ENCODE measurements at regions not wholly inside any gene's neighbourhood (a gene's known extent, or its start where the extent isn't known, plus 50 kb on each side); places are given as distances from the start of the nearest gene placed in this dataset.

DNA sequence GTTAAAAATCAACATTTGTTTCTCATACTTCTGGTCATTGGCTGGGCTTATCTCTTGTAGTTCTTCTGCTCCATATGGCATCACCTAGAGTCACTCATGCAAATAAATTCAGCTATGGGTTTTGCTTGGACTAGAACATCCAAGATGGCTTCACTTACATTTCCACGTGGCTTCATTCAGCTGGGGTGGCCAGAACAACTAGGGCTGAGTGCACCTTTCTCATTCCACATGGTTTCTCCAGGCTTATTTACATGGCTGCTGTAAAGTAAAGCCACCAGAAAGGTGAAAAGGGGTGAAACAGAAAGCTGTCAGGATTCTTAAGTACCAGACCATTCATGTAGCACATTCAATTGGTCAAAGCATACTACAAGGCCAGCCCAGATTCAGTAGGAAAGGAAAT is 151.1 kb upstream of the BMP2 start:
- DNase-seq, result no peak

DNA sequence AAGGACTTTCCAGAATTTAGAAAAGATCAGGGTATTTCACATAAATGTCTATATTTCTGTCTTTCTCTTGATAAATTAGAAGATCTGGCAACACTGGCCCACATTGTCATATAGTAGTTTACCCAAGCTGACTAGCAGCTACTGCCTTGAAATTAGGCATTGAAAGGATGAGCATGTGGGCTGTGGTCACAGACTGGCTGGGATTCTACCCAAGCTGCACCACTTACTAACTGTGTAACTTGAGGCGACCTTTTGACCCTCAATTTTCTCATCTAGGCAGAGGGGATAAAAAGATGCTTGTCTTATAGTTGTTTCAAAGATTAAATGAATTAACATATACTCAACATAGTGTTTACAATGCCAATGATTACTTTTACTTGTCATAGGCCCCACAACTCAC is 152.7 kb upstream of the BMP2 start:
- DNase-seq, result no peak

DNA sequence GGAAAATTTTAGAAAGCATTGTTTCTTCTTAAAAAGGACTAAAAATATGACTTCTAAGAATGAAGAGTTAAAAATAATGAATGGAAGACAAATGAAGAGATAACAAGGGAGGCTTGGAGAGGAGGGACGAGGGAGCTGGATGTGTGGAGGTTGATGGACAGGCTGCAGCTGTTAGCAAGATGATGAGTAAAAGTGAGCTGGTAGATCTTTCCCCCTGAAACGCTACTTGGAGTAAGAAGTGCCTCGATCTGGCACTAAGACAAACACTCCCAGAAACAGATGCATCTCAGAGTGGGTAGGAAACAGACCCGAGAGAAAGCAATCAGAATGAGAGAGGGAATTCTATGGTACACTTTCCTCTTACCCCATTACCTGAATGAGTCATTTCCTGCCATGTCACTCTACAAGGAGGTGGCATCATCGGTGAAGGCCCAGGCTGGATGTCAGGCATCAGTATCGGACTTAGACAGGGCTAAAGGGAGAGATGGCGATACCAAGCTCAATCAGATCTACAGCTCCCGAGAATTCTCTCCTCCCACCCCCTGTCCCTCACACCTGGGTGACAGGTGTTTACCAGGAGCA is 154.1 kb upstream of the BMP2 start:
- no peak for DNase-seq

DNA sequence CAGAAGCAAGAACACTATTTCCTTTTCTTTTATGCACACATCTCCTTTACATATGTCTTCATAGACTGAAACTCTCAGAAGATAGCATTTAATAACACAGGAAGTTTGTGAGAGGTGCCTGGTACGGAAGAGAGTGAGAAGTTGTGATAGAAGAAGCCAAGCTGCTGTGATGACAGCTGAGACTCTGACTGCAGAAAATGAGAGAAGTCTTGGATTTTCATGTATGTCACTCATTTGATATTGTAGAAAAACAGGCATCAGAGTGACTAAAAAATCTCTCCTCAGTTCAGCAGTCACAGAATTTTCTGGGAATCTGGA is 154.9 kb upstream of the BMP2 start:
- DNase-seq, result no peak

DNA sequence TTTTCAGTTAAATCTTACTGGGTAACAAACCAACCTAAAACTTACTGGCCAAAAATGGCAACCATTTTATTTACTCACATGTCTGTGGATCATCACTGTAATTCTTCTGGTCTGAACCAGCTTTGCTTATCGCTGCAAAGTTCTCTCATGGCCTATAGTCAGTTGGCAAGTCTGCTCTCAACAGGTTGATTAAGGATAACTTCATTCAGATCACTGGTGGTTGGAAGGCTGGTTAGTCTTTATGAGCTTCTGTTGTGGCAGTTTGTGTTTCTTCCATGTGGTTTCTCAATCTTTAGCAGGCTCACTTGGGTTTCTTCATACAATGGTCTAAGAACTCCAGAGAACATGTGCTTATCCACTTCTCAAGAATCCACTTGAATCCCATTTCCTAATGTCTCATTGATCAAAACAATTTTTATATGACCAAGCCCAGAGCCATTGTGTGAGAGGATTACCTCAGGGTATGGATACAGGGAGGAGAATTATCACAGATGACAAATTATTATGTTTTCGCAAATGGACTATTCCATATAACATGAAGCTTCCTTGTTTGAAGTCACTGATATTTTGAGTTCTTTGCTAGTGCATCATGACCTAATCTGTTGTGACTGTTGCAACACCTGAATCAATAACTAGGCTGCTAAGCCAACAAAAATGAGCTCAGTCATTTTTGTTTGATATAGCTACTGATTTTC is 155.4 kb upstream of the BMP2 start:
- DNase-seq, result no peak

DNA sequence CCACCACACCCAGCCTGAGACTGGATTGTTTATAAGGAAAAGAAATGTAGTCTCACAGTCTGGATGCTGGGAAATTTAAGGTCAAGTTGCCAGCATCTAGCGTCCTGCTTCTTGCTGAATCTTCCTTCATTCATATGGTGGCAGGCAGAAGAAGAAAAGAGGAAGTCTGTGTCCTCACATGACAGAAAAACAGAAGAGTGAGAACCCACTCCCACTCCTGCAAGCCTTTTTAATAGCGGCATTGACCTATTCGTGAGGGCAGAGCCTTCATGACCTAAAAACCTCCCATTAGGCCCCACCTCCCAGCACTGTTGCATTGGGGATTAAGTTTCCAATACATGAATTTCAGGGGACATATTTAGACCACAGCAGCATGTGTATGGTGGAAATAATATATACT is 160.8 kb upstream of the BMP2 start:
- DNase-seq, result no peak

DNA sequence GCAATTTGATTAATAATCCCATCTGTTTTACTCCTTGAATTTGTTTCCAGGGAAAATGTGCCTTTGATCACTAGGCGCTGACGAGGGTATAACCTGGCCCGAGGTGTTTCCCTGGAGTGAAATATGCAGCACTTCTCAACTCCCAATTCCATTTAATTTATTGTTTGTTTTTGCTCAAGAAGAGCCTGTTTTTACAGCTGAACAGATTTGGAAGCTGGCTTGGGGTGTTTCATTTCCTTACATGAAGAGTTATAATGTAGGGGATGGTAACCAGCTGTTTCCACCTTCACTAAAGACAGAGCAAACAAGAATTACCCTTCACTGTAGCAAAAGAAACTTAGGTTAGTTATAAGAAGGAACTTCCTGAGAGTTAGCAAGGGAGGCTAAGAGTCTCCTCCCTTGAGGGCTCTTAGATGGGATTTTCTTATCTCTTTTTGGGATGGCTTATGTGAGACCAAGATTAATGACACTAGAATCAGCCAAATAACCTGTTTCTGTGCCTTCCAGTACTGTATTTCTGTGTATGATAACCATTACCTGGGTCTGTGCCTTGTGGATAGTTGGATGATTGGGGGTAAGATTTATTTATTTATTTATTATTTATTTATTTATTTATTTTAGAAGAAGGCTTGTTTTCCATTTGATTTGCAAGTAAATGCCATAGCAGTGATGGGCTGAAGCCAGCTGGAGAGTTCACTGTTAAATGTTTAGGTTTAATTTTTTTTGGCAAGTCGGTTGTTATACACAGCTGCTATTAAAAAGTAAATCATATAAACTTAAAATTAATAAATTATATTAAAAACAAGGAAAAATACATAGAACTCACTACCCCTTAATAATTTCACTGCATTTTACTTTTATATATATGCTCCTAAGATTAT is 162.2 kb upstream of the BMP2 start:
- no peak for DNase-seq

DNA sequence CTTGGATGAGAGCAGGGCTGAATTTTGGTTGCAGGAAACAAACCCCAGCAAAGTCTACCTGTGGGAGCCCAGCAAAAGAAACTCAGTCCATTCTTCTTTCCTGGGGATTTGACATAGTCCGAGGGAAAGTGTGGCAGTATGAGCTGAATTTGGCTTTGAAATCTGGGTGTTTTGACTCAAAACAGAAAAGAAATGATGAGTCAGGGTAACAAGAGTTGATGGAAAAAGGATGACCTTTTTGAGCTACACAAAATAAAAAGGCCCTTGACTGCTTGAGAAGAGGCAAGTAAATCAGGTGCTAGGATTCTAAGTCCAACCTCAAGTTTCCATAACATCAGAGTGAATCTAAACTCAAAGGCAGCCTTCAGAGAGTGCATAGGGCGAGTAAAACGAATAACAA is 163.3 kb upstream of the BMP2 start:
- DNase-seq, result no peak

DNA sequence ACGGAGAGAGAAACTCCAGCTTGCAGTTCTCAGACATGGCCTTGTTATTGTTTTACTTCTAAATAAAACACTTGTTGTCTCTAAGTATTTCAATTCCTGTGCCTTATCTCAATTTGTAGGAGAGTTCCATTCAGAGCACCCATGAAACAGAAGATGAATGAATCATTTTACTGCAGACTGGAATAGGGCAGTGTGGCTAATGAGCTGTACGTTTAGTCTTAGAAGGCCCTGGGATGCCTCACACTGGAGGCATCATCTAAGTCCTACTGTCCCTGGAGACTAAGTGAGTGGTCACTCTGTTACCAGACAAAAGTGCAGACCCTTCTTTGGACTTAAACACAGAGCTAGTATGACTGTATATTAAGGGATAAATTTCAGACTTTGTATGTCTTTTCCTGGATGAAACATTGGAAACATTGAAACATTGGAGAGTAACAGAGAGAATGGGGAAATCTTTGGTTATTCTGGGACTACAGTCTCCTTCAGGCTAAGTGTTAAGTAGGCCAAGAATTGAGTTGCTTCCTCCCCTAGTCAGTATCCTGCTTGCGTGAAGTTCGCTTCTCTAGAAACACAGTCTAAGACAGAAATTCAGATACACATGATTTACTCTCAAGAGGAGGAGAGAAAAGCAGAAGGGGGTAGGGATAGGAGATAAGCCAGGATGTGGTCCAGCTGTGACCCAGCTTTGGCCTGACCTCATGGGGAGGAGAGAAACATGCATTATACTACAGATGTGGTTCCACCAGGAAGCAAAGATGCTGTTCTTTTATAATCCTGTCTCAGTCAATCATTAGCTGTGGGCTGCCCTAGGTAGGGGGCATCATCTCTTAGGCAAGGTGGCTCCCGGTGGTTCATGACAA is 167.4 kb upstream of the BMP2 start:
- DNase-seq, result no peak

DNA sequence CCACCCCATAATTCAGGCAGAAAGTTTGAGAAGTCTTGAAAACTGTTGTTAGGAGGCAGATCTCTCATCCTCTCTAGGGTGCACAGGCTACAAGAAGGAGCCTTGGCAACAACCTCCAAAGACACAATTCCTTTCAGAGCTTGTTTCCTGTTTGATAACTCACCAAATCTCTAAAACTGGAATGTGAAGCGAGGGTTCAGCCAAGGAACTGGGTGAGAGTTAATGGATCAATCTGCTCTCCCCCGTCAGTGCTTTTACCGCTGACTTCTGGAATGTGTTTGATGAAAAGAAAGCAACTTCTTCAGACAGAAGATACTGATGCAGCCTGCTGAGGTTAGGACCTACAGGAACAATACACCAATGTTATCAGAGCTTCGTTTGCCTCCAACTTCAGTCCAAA is 171.8 kb upstream of the BMP2 start:
- no peak for DNase-seq

DNA sequence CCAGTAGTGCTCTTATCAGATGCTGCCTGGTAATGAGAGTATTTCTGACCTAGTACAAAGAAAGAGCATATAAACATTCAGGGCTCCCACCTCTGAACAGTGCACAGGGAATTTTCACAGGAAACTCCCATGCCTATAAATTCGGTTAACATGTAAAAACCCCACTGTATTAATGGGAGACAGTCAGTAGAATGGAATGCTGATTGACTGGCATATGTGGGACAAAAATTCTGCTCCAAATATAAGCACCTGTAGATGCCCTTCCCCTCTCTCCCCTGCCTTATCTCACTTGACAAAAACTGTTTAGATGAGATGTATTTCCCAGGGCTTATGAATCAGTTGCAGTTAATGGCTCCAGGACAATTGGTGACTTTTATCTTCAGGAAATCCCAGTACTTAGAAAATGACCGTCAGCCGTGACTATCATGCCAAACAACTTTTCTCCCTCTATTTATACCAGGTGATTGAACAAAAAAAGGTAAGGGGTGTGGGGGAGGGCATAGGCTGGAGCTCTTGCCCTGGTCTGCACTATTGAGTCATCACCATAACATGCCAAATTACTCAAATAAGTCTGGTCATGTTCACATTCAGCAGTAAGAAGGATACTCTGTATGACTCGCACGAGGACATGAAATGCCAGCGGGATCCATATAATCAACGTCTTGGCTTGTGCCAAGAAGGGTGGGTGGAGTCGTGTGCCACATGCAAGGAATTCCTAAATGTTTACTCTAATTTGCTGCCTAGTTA is 176.4 kb upstream of the BMP2 start:
- peak in 1 of 51 donors; percentile 11 for DNase-seq

DNA sequence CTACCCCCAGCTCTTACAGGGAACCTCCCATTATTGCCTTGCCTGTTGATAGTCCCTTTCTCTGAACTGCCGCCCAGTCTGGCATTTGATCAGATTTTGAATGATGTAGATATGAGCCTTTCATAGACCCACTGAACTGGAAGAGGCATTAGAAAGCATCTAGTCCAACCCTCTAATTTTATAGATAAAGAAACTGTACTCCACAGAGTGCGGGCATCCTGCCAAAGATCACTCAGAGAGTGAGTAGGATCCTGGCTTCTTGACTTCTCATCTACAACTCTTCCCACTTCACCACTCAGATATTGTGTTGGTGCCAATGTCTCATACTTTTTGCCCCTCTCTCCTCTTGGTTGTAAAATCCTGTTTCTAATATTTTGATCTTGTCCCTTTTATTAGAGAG is 179.2 kb upstream of the BMP2 start:
- DNase-seq, result no peak

DNA sequence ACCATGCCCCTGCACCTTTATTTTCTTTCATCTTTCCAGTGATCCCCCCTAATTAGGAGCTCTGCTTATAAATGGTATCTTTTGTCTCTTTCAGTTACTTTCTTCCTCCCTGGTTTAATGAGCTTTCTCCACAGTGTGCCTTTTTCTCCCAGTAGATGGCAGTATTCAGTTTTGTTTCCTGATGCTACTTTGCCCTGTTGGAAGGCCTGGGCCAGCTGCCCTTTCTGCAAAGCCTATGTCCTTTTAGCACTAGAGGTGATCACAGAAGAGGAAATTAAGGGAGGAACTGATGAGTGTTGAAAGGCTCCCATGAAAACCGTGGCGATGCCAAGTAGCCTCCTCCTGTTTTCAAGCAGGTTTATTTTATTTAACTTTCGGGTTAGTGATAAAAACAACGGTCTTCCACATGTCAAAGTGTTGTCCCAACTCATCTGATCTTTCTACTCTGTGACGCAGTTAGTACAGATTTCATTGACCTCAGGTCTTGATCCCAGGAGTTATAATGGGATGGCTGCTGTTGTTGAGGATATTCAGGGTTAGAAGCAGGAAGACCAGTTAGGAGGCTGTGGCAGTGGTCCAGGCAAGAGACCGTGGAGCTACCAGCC is 184.2 kb upstream of the BMP2 start:
- DNase-seq, result peak in 18 of 51 donors; percentile 0 to 32 (median 6)

DNA sequence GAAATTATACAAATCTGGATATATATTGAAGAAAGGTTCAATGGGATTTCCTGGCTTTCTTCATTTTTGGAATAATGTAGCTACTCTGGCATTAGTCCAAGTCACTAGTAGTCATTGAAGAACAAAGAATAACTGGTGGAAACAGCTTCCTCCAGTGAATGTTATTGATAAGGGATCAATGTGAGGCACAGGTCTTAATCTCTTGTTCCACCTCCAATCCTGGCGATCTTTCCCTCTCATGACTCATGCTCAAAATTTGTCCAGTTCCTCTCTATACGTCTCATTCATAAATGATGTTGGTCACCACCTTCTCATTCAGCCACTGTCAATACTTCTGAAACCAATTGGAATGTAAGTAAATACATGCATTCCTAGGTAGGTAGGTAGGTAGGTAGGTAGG is 185.0 kb upstream of the BMP2 start:
- DNase-seq, result no peak

DNA sequence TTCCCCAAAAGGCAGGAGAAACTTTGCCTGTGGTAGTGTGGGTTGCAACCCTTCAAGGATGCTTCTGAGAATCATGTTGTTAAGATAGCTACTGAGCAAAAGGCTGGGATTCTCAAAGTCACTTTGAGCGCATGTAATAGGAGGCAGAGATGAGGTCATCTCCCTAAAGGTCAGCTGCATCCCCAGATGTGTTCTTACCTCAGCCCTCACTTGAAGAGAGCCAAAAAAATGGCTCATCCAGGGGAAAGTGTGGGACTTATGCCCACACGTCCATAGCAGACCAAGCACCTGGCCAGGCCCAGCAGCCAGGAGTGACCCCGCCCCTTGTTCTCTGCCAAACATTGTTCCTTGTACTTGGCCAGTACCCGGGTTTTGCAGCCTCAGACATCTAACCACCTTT is 187.0 kb upstream of the BMP2 start:
- no peak for DNase-seq

DNA sequence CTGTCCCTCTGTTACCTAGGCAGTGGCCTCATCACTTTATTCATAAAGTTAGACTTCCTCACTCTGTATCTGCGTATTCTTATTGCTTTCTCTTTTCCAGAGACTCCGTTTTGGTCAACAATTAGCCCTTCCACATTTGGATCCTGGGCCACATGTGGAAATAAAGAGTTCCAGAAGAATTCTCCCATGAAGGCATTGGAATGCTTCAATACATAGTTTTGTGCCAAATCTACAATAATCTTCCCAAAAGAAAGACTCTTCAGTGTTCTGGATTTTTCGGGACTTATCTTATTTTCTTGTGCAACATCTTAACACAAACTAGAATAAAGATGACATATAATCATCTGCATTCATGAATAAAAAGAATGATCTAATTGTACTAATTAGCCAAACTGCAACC is 187.7 kb upstream of the BMP2 start:
- DNase-seq, result no peak

DNA sequence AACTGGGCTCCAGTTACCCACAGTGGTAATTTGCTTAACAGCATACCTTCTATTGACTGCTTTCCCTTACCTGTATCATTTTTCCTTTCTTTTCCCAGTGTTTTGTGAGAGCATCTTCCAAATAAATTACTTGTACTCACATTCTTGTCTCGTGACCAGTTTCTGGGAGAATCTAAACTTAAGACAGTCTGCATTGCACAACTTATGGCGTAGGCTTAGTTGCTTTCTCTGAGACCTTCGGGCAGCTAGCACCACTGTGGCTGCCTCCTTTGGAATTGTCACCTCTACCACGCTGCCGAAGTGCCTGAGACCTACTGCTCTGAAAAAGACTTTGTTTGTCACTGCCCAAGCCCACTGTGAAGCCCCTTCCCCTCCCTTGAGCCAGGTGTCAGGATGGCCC is 188.1 kb upstream of the BMP2 start:
- no peak for DNase-seq

DNA sequence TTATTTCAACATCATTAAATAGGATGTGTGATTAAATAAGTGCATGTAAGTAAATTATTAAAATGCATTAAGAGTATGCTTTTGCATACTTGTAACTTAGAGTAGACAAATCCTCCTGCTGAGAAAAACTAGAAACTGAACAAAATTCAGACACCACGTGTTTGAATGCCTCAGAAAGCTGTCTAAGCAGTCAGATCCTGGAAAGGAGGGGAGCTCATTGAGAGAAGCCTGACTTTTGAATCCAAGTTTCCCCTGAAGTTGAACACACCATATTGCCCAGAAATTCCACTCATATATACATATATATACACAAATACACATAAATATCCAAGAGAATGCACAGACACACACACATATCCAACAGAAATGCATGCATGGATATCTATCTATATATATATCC is 190.0 kb upstream of the BMP2 start:
- DNase-seq, result no peak

DNA sequence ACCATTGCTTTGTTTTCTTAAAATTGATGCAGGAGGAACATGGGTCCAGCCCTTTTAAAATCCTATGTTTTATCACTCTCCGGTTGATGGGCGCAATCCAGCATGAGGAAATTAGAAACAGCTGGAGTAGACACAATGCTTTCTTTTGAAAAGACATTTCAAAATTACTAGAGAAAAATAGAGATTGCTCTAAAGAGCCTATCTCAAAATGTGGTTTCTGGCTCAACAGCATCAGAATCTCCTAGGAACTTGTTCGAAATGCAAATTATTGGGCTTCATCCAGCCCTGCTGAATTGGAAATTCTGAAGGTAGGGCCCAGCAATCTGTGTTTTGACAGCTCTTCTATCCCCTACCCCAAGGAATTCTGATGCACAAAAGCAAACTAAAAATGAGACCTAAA is 190.8 kb upstream of the BMP2 start:
- no peak for DNase-seq

DNA sequence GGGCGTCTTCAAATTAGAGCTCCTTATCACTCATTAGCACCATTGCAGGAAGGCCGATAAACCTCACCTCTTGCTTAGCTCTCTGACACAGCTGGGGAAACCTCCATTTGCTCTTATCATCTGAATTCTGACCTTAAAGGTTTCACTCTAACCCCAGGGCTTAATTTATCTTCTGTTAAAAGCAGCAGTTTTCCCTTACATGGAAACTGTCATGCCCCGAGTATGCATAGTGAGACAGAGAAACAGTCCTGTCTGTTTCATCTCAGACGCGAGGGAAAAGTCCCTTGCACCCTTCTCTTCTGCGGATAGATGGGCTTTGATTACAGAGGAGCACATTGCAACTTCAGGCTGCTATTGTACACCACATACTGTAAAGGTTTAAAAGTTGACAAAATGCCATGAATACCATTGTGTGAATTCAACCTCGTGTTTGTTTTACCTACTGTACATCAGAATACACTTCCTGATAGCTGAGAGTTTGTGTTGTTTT is 191.5 kb upstream of the BMP2 start:
- DNase-seq, result no peak

DNA sequence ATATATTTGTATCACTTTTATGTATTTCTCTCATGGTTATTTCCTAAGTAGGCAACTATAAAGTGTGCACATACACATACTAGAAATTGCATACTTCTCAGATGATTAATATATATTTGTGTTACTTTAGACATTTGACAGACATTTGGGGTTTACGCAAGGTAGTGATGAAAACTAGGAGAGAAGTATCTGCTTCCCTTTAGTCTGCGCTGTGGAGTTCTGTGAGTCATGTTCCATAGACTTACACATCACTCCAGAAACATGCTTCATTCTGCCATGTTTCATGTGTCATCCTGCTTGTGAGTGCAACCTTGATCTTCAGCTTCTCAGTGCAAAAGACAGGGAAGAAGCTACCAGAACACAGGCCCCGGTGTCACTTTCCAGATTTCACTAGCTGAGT is 200.7 kb upstream of the BMP2 start:
- DNase-seq, result no peak

All from hypothalamus (tissue), 51 donors.